Omental fat pad (tissue), 3 donors: ENCODE measurements at regions not wholly inside any gene's neighbourhood (a gene's known extent, or its start where the extent isn't known, plus 50 kb on each side); places are given as distances from the start of the nearest gene placed in this dataset.

ENCODE experiments used
- ATAC-seq: fragments of 150-250 bp; one replicate; pipeline ENCODE4 v1.9.1; 2016; ENCODE audit warnings: mild to moderate bottlenecking, moderate library complexity; ENCODE audit not compliant: low FRiP score
- DNase-seq: peaks from one replicate; pipeline ENCODE4 v3.0.0-alpha.2; 2019; ENCODE audit warnings: low spot score
- CTCF ChIP-seq, 3 donors: fragments of 450-650 bp; IDR thresholded peaks; one replicate each; pipeline ENCODE4 v1.5.1; 2016 to 2017; ENCODE audit warnings: antibody characterized with exemption in 3 of 3, mild to moderate bottlenecking in 3 of 3, moderate library complexity in 2 of 3

GRCh38 chr6:45763281-45763680, 252.4 kb downstream of the CLIC5 start:
- no peak for TF ChIP-seq CTCF (IDR thresholded peaks at IDR 0.05)
- ATAC-seq (no peak), DNase-seq (no peak)

GRCh38 chr6:45759472-45759810, 256.2 kb downstream of the CLIC5 start:
- no peak for ATAC-seq
- TF ChIP-seq CTCF (IDR thresholded peaks at IDR 0.05): no peak

GRCh38 chr6:45758787-45759471, 256.7 kb downstream of the CLIC5 start:
- ATAC-seq: no peak

More at GRCh38 chr6:45759472-45759810, 256.2 kb downstream of the CLIC5 start:
- no peak for DNase-seq

GRCh38 chr6:45757443-45758130, 258.1 kb downstream of the CLIC5 start:
- TF ChIP-seq CTCF (IDR thresholded peaks at IDR 0.05): no peak
- ATAC-seq (no peak), DNase-seq (no peak)

More at GRCh38 chr6:45758787-45759471, 256.7 kb downstream of the CLIC5 start:
- DNase-seq: no peak
- no peak for TF ChIP-seq CTCF (IDR thresholded peaks at IDR 0.05)

- TF ChIP-seq CTCF (IDR thresholded peaks at IDR 0.05): no peak
- ATAC-seq: no peak
Measured at GRCh38 chr6:45756606-45757005, 259.1 kb downstream of the CLIC5 start.

GRCh38 chr6:45754432-45754831, 261.2 kb downstream of the CLIC5 start:
- no peak for ATAC-seq

More at GRCh38 chr6:45756606-45757005, 259.1 kb downstream of the CLIC5 start:
- DNase-seq: no peak

More at GRCh38 chr6:45754432-45754831, 261.2 kb downstream of the CLIC5 start:
- TF ChIP-seq CTCF (IDR thresholded peaks at IDR 0.05): no peak
- DNase-seq: no peak
